Gastrocnemius medialis (tissue), 4 donors: ENCODE measurements at regions not wholly inside any gene's neighbourhood (a gene's known extent, or its start where the extent isn't known, plus 50 kb on each side); places are given as distances from the start of the nearest gene placed in this dataset.

Source experiments
- CTCF ChIP-seq, 5 experiments: fragments of 450-650 bp in 3 of 5; fragments of 200-600 bp in 2 of 5; sonication (generic) in 2 of 5; IDR thresholded peaks in 4 of 5; conservative IDR thresholded peaks in 1 of 5; 1 replicate in 4 of 5; 2 replicates in 1 of 5; pipeline ENCODE4 v1.5.1; 2016 to 2019; ENCODE audit warnings: antibody characterized with exemption in 5 of 5, mild to moderate bottlenecking in 3 of 5, moderate library complexity in 3 of 5
- POLR2A ChIP-seq, 2 donors: fragments of 450-650 bp; IDR thresholded peaks; one replicate each; pipeline ENCODE4 v1.6.1; 2017; ENCODE audit warnings: antibody characterized with exemption in 2 of 2, mild to moderate bottlenecking in 2 of 2, moderate library complexity in 2 of 2

- no peak for TF ChIP-seq CTCF (IDR thresholded peaks at IDR 0.05 in 4 of 5, conservative IDR thresholded peaks at IDR 0.05 in 1 of 5)
- no peak for TF ChIP-seq POLR2A (IDR thresholded peaks at IDR 0.05)
Observed at GRCh38 chrX:20712811-20713210, 446.1 kb upstream of the RPS6KA3 start.
